HCT116 (cell line): ENCODE measurements at regions not wholly inside any gene's neighbourhood (a gene's known extent, or its start where the extent isn't known, plus 50 kb on each side); places are given as distances from the start of the nearest gene placed in this dataset.

Experiments
- ATAC-seq: fragments of 200-7000 bp; cut with Tn5 transposase; 2 replicates; pipeline ENCODE4 v1.9.1; 2020; ENCODE audit warnings: mild to moderate bottlenecking, moderate library complexity
- BruUV-seq: library from RNA; stranded (reverse); fragments of 400-500 nt; replicated peaks from 2 replicates; lab custom pipeline; 2021; lab: Mats Ljungman, UMichigan
- CTCF ChIA-PET: fragments of 300-600 bp; sonication (Branson Sonifier 250); formaldehyde crosslinking; loops from one replicate; lab custom pipeline; 2021; ENCODE audit warnings: antibody characterized with exemption; lab: Charles Lee
- POLR2A ChIA-PET: fragments of 300-600, 350-600 bp; sonication (Branson Sonifier 250); formaldehyde crosslinking; loops from one replicate; lab custom pipeline; 2021; ENCODE audit warnings: antibody characterized with exemption; lab: Charles Lee
- RAD21 ChIA-PET, 2 experiments: fragments of 300-600 bp; sonication (Branson Sonifier 250); formaldehyde crosslinking; loops; one replicate each; lab custom pipeline; 2023; ENCODE audit warnings: low total read pairs in 2 of 2; ENCODE audit not compliant: uncharacterized antibody in 2 of 2, unreplicated experiment in 2 of 2, low non-redundant PET in 1 of 2; lab: Charles Lee
- DNase-seq: peaks from one replicate; pipeline ENCODE4 v3.0.0-alpha.2; 2010; ENCODE audit warnings: low read depth, low spot score
- H2AFZ ChIP-seq: fragments of 200-600 bp; shearing (Covaris generic), sonication (generic); 2 replicates; pipeline ENCODE4 v1.6.1; 2017; ENCODE audit warnings: low read depth, mixed run types, mixed read lengths, antibody characterized with exemption, low read length; ENCODE audit not compliant: poor library complexity, severe bottlenecking
- H3K27ac ChIP-seq: 2 replicates; pipeline ENCODE4 v1.5.1; 2012; ENCODE audit warnings: low read depth, low read length
- H3K27me3 ChIP-seq: fragments of 200-600 bp; sonication (generic); 2 replicates; pipeline ENCODE4 v1.6.1; 2016; ENCODE audit warnings: mixed run types, low read length, mixed read lengths; ENCODE audit not compliant: insufficient read depth
- H3K36me3 ChIP-seq, 2 experiments: fragments of 200-500 bp in 1 of 2; fragments of 200-600 bp in 1 of 2; sonication (Bioruptor generic) in 1 of 2; sonication (generic) in 1 of 2; 2 replicates each; pipeline versions ENCODE4 v1.5.1 to v1.6.1; 2014 to 2016; ENCODE audit warnings: low read length in 2 of 2, inconsistent platforms in 1 of 2, mixed read lengths in 1 of 2, mixed run types in 1 of 2; ENCODE audit not compliant: insufficient read depth in 2 of 2, control insufficient read depth in 1 of 2
- H3K4me1 ChIP-seq, 2 experiments: fragments of 200-600 bp in 1 of 2; sonication (generic) in 1 of 2; 2 replicates each; pipeline versions ENCODE4 v1.5.1 to v1.6.1; 2012 to 2017; ENCODE audit warnings: low read length in 2 of 2, inconsistent platforms in 1 of 2, mild to moderate bottlenecking in 1 of 2, mixed read lengths in 1 of 2, mixed run types in 1 of 2, moderate library complexity in 1 of 2; ENCODE audit not compliant: insufficient read depth in 2 of 2, control insufficient read depth in 1 of 2
- H3K4me2 ChIP-seq: fragments of 200-600 bp; sonication (generic); 2 replicates; pipeline ENCODE4 v1.6.1; 2017; ENCODE audit warnings: mixed run types, low read length, mixed read lengths
- H3K4me3 ChIP-seq, 2 experiments: fragments of 200-600 bp in 1 of 2; sonication (generic) in 1 of 2; replicated peaks in 1 of 2; 2 replicates each; pipeline ENCODE4 v1.5.1; 2011 to 2016; ENCODE audit warnings: low read length in 2 of 2, control low read depth in 1 of 2, low read depth in 1 of 2, mild to moderate bottlenecking in 1 of 2, mixed read lengths in 1 of 2, mixed run types in 1 of 2
- H3K79me2 ChIP-seq: fragments of 200-600 bp; sonication (generic); 2 replicates; pipeline ENCODE4 v1.6.1; 2017; ENCODE audit warnings: mild to moderate bottlenecking, mixed run types, low read length, moderate library complexity, mixed read lengths; ENCODE audit not compliant: insufficient read depth
- H3K9ac ChIP-seq: fragments of 200-600 bp; sonication (generic); 2 replicates; pipeline ENCODE4 v1.6.1; 2016; ENCODE audit warnings: low read length, mixed read lengths
- H3K9me2 ChIP-seq: fragments of 200-600 bp; sonication (generic), shearing (Covaris generic); 2 replicates; pipeline ENCODE4 v1.6.1; 2017; ENCODE audit warnings: mixed run types, mild to moderate bottlenecking, moderate library complexity; ENCODE audit not compliant: insufficient read depth
- H3K9me3 ChIP-seq, 2 experiments: fragments of 200-500 bp in 1 of 2; fragments of 200-600 bp in 1 of 2; sonication (Bioruptor generic) in 1 of 2; sonication (generic) in 1 of 2; 2 replicates each; pipeline ENCODE4 v1.6.1; 2014 to 2017; ENCODE audit warnings: low read length in 2 of 2, mixed read lengths in 2 of 2, inconsistent platforms in 1 of 2, low read depth in 1 of 2, mild to moderate bottlenecking in 1 of 2, mixed run types in 1 of 2, moderate library complexity in 1 of 2; ENCODE audit not compliant: control insufficient read depth in 1 of 2, insufficient read depth in 1 of 2
- H4K20me1 ChIP-seq: fragments of 200-600 bp; sonication (generic), shearing (Covaris generic); 2 replicates; pipeline ENCODE4 v1.6.1; 2017; ENCODE audit warnings: mixed run types, mild to moderate bottlenecking, moderate library complexity; ENCODE audit not compliant: insufficient read depth
- CBX3 ChIP-seq: IDR thresholded peaks from 2 replicates; pipeline ENCODE4 v1.6.1; 2012; ENCODE audit warnings: low read depth
- CEBPB ChIP-seq: IDR thresholded peaks from 2 replicates; pipeline ENCODE4 v1.6.1; 2012; ENCODE audit warnings: low read depth
- JUND ChIP-seq: IDR thresholded peaks from 2 replicates; pipeline ENCODE4 v1.6.1; 2012
- POLR2A ChIP-seq: IDR thresholded peaks from 2 replicates; pipeline ENCODE4 v1.7.0; 2011; ENCODE audit warnings: borderline replicate concordance; ENCODE audit not compliant: insufficient read depth, insufficient read length; ENCODE audit errors: extremely low read depth
- RAD21 ChIP-seq: IDR thresholded peaks from 2 replicates; pipeline ENCODE4 v1.6.1; 2012; ENCODE audit warnings: low read depth, mild to moderate bottlenecking
- SRF ChIP-seq: IDR thresholded peaks from 2 replicates; pipeline ENCODE4 v1.6.1; 2012; ENCODE audit warnings: low read depth
- TCF7L2 ChIP-seq: IDR thresholded peaks from 2 replicates; pipeline ENCODE4 v1.7.0; 2011; ENCODE audit warnings: borderline replicate concordance, inconsistent platforms; ENCODE audit not compliant: insufficient read depth, insufficient read length; ENCODE audit errors: extremely low read depth
- ZNF274 ChIP-seq: fragments of 200-500 bp; sonication (Bioruptor generic); IDR thresholded peaks from 2 replicates; pipeline ENCODE4 v1.6.1; 2014; ENCODE audit warnings: mild to moderate bottlenecking, low read depth, low read length, inconsistent platforms
- intact Hi-C: fragments of 100-400 bp; cut with micrococcal nuclease; formaldehyde crosslinking; loops from 2 replicates; pipeline ENCODE4 v1.10.0; 2022
- TF ChIP-seq, protein P1 (sequence below): IDR thresholded peaks from 2 replicates; pipeline ENCODE4 v1.6.1; 2012; ENCODE audit warnings: low read depth
- TF ChIP-seq, protein P2 (sequence below), 3 experiments: fragments of 200-600 bp in 1 of 3; sonication (generic) in 1 of 3; IDR thresholded peaks in 2 of 3; conservative IDR thresholded peaks in 1 of 3; 2 replicates each; pipeline ENCODE4 v1.5.1; 2012 to 2017; ENCODE audit warnings: low read depth in 2 of 3, low read length in 2 of 3, antibody characterized with exemption in 1 of 3, borderline replicate concordance in 1 of 3, control low read depth in 1 of 3, mild to moderate bottlenecking in 1 of 3, mixed read lengths in 1 of 3, mixed run types in 1 of 3, moderate library complexity in 1 of 3; ENCODE audit not compliant: insufficient read depth in 1 of 3

DNA sequence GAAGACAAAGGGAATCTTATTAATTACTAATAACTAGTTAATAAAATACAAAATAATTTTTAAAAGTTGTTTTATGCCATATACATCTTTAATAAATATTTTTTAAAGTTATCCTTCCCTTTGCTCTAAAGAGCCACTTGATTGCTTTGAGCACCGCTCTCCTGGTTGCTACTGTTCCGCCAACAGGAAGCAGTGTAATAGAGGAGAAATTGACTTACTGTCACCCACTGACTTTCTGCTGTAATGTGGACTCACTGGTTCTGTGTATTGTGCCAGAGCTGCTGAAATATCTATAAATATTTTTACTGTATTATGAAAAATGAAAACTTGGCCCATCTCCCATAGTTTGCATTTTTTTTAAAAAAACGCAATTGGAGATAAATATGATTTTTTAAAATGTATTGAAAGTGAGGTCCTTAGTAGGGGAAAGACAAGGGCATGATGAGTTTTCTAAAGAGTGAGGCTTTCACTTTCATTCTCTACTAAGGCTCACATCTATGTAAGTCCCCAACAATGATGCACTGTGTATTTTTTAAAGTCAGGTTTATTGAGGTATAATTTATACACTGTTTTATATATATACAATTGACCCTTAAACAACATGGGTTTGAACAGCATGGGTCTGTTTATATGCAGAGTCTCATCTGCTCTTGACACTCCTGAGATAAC is 100.5 kb downstream of the NPY start:
- intact Hi-C loops = loop anchor here (5.0 kb wide), 3 partner anchors 278 to 812 kb away; no protein-coding TSS in a partner anchor

More for the DNA sequence above, 100.5 kb downstream of the NPY start:
- CTCF ChIA-PET = no interaction called here
- H3K27ac ChIP-seq = no peak overlapping the region
- H4K20me1 ChIP-seq = no peaks in the 10 kb centered on the region
- H3K4me2 ChIP-seq = no peak overlapping the region
- no peak for DNase-seq
- BruUV-seq = no TSS peak
- H3K36me3 ChIP-seq = no peaks in the 10 kb centered on the region
- no peaks in the 10 kb centered on the region for H3K79me2 ChIP-seq
- POLR2A ChIA-PET = no interaction called here
- no peak overlapping the region for H3K9ac ChIP-seq
- no peak overlapping the region for H3K4me3 ChIP-seq
- H3K4me1 ChIP-seq = peaks cover 0 to 3% of the 10 kb centered on the region in 2 experiments; a peak in 2 of 4 replicates
- H3K9me3 ChIP-seq = no peaks in the 10 kb centered on the region
- RAD21 ChIA-PET = no interaction called here
- TF ChIP-seq POLR2A (no peak), RAD21 (no peak), CEBPB (no peak), TCF7L2 (no peak), JUND (no peak), SRF (no peak), ZNF274 (no peak), CBX3 (no peak)
- TF ChIP-seq, protein P1, sequence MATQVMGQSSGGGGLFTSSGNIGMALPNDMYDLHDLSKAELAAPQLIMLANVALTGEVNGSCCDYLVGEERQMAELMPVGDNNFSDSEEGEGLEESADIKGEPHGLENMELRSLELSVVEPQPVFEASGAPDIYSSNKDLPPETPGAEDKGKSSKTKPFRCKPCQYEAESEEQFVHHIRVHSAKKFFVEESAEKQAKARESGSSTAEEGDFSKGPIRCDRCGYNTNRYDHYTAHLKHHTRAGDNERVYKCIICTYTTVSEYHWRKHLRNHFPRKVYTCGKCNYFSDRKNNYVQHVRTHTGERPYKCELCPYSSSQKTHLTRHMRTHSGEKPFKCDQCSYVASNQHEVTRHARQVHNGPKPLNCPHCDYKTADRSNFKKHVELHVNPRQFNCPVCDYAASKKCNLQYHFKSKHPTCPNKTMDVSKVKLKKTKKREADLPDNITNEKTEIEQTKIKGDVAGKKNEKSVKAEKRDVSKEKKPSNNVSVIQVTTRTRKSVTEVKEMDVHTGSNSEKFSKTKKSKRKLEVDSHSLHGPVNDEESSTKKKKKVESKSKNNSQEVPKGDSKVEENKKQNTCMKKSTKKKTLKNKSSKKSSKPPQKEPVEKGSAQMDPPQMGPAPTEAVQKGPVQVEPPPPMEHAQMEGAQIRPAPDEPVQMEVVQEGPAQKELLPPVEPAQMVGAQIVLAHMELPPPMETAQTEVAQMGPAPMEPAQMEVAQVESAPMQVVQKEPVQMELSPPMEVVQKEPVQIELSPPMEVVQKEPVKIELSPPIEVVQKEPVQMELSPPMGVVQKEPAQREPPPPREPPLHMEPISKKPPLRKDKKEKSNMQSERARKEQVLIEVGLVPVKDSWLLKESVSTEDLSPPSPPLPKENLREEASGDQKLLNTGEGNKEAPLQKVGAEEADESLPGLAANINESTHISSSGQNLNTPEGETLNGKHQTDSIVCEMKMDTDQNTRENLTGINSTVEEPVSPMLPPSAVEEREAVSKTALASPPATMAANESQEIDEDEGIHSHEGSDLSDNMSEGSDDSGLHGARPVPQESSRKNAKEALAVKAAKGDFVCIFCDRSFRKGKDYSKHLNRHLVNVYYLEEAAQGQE = no peak
- TF ChIP-seq, protein P2, sequence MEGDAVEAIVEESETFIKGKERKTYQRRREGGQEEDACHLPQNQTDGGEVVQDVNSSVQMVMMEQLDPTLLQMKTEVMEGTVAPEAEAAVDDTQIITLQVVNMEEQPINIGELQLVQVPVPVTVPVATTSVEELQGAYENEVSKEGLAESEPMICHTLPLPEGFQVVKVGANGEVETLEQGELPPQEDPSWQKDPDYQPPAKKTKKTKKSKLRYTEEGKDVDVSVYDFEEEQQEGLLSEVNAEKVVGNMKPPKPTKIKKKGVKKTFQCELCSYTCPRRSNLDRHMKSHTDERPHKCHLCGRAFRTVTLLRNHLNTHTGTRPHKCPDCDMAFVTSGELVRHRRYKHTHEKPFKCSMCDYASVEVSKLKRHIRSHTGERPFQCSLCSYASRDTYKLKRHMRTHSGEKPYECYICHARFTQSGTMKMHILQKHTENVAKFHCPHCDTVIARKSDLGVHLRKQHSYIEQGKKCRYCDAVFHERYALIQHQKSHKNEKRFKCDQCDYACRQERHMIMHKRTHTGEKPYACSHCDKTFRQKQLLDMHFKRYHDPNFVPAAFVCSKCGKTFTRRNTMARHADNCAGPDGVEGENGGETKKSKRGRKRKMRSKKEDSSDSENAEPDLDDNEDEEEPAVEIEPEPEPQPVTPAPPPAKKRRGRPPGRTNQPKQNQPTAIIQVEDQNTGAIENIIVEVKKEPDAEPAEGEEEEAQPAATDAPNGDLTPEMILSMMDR (IDR thresholded peaks at IDR 0.05 in 2 of 3, conservative IDR thresholded peaks at IDR 0.05 in 1 of 3; ENCODE audit: borderline replicate concordance in 1 of 3, insufficient read depth in 1 of 3, low read depth in 2 of 3, low read length in 2 of 3) = no peak
- ATAC-seq = no peak
- H2AFZ ChIP-seq = no peak overlapping the region
- H3K9me2 ChIP-seq = no peaks in the 10 kb centered on the region
- peaks cover 7% of the 10 kb centered on the region; the same call in 1 of the 2 replicates for H3K27me3 ChIP-seq
